H1 (cell line): ENCODE measurements at regions not wholly inside any gene's neighbourhood (a gene's known extent, or its start where the extent isn't known, plus 50 kb on each side); places are given as distances from the start of the nearest gene placed in this dataset.

ENCODE experiments used
- TF ChIP-seq, protein P1 (sequence below): fragments of 300-600 bp; sonication (generic); IDR thresholded peaks from 2 replicates; pipeline ENCODE4 v1.7.1; 2012; ENCODE audit warnings: low read length, moderate library complexity, mild to moderate bottlenecking, inconsistent platforms; ENCODE audit not compliant: insufficient replicate concordance

DNA sequence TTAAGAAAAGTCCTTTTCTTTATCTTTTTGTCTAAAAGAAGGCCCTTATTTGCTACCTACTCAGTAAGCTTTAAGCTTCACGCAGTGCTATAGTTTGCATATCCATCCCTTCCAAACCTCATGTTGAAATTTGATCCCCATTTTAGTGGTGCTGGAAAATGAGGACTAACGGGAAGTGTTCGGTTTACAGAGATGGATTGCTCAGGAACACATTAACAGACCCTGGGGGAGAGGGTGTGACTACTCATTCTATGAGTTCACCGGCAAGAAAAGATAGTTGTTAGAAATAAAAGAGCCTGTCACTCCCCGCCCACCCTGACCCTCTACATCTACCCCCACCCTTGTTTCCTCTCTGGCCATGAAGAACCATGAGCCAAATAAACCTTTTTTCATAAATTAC is 546.2 kb downstream of the MEI4 start (continued):
- TF ChIP-seq, protein P1, sequence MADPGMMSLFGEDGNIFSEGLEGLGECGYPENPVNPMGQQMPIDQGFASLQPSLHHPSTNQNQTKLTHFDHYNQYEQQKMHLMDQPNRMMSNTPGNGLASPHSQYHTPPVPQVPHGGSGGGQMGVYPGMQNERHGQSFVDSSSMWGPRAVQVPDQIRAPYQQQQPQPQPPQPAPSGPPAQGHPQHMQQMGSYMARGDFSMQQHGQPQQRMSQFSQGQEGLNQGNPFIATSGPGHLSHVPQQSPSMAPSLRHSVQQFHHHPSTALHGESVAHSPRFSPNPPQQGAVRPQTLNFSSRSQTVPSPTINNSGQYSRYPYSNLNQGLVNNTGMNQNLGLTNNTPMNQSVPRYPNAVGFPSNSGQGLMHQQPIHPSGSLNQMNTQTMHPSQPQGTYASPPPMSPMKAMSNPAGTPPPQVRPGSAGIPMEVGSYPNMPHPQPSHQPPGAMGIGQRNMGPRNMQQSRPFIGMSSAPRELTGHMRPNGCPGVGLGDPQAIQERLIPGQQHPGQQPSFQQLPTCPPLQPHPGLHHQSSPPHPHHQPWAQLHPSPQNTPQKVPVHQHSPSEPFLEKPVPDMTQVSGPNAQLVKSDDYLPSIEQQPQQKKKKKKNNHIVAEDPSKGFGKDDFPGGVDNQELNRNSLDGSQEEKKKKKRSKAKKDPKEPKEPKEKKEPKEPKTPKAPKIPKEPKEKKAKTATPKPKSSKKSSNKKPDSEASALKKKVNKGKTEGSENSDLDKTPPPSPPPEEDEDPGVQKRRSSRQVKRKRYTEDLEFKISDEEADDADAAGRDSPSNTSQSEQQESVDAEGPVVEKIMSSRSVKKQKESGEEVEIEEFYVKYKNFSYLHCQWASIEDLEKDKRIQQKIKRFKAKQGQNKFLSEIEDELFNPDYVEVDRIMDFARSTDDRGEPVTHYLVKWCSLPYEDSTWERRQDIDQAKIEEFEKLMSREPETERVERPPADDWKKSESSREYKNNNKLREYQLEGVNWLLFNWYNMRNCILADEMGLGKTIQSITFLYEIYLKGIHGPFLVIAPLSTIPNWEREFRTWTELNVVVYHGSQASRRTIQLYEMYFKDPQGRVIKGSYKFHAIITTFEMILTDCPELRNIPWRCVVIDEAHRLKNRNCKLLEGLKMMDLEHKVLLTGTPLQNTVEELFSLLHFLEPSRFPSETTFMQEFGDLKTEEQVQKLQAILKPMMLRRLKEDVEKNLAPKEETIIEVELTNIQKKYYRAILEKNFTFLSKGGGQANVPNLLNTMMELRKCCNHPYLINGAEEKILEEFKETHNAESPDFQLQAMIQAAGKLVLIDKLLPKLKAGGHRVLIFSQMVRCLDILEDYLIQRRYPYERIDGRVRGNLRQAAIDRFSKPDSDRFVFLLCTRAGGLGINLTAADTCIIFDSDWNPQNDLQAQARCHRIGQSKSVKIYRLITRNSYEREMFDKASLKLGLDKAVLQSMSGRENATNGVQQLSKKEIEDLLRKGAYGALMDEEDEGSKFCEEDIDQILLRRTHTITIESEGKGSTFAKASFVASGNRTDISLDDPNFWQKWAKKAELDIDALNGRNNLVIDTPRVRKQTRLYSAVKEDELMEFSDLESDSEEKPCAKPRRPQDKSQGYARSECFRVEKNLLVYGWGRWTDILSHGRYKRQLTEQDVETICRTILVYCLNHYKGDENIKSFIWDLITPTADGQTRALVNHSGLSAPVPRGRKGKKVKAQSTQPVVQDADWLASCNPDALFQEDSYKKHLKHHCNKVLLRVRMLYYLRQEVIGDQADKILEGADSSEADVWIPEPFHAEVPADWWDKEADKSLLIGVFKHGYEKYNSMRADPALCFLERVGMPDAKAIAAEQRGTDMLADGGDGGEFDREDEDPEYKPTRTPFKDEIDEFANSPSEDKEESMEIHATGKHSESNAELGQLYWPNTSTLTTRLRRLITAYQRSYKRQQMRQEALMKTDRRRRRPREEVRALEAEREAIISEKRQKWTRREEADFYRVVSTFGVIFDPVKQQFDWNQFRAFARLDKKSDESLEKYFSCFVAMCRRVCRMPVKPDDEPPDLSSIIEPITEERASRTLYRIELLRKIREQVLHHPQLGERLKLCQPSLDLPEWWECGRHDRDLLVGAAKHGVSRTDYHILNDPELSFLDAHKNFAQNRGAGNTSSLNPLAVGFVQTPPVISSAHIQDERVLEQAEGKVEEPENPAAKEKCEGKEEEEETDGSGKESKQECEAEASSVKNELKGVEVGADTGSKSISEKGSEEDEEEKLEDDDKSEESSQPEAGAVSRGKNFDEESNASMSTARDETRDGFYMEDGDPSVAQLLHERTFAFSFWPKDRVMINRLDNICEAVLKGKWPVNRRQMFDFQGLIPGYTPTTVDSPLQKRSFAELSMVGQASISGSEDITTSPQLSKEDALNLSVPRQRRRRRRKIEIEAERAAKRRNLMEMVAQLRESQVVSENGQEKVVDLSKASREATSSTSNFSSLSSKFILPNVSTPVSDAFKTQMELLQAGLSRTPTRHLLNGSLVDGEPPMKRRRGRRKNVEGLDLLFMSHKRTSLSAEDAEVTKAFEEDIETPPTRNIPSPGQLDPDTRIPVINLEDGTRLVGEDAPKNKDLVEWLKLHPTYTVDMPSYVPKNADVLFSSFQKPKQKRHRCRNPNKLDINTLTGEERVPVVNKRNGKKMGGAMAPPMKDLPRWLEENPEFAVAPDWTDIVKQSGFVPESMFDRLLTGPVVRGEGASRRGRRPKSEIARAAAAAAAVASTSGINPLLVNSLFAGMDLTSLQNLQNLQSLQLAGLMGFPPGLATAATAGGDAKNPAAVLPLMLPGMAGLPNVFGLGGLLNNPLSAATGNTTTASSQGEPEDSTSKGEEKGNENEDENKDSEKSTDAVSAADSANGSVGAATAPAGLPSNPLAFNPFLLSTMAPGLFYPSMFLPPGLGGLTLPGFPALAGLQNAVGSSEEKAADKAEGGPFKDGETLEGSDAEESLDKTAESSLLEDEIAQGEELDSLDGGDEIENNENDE = no peak
- TF ChIP-seq, all 59 proteins: peak for 0
